Activated T-cell treated with anti-CD3 and anti-CD28 coated beads for 4 hours (primary cell): ENCODE measurements at regions not wholly inside any gene's neighbourhood (a gene's known extent, or its start where the extent isn't known, plus 50 kb on each side); places are given as distances from the start of the nearest gene placed in this dataset.

ENCODE experiments used
- DNase-seq: peaks from one replicate; pipeline ENCODE4 v3.0.0-alpha.2; 2020

DNA sequence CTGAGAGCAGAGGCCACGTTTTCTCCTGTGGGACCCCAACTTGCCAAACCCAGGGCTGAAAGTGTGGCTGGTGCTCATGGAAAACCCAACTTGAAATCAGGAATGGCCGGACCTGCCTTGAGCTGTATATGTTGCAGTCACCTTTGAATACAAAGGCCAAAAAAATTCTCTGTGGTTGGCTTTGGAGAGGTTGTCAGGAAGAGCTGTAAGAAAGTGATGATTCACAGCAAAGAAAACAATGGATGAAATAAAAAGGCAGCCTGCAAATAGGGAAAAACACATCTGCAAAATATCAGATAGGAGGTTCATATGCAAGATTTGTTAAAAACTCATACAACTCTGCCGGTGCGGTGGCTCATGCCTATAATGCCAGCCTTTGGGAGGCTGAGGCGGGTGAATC, 715.8 kb downstream of the UQCRFS1 start:
- no peak for DNase-seq

DNA sequence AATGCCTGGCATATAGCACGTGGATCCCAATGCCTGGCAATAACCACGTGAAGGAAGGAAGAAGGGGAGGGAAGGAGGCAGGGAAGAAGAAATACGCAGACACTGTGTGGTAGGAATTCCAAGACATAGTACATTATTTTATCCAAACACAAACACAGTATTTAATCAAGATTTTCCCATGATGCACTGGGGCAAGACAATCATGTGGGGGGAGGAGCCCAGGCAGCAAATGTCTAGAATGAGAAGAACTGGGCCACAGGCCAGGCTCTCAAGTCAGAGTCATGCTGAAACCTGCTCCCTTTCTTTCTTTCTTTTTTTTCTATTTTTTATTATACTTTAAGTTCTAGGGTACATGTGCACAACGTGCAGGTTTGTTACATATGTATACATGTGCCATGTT, 717.9 kb downstream of the UQCRFS1 start:
- DNase-seq = no peak

DNA sequence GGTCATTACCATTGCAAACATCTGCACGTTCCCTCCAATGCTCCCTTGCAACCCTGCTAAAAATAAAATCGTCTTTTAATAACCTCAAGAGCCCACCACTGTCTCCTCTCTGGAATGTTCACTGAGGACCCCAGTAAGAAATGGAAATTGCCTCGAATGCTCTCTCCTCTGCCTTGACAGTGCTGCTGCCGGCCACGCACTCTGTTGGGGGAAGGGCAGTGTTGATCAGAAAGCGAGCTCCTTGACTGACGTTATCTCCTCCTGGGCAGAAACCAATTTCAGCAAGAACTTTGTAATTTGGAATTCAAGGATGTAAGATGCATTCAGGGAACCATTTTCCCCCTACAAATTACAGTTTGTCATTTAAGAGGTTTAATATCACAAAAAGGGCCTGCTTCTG, 718.5 kb downstream of the UQCRFS1 start:
- no peak for DNase-seq

DNA sequence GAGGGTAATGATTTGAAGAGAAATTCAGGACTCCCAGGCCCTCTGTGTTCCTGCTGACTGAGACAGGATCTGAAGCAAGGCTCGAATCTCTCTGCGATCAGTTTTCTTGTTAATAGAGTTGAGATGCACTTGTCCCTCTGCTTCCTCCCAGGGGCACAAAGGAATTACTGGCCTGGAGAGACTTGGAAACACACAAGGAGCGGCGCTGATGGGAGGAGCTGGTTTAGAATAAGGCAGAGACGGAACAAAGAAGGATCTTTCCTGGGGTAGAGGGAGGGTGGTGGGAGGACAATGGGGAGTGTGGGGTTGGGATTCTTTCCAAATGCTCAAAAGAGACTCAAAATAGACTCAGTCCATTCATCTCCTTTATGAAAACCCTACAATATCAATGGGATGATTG, 719.1 kb downstream of the UQCRFS1 start:
- no peak for DNase-seq

DNA sequence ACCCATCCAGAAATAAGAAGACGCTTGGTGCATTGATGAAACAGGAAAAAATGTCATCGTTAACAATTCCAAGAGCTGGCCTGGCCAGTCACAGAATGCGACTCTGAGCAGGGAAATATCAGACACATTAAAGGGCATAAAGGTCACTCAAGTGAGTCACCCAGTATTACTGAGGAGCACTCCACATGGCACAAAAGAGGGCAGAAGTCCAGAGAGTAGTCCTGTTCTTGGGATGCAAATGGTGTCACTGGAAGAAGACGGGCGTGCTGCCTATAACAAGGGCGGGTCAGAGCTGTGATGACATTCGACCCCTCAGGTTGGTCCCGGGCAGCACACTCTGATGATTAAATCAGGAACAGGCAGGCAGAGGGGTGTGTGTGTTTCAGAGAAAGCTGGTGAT, 720.3 kb downstream of the UQCRFS1 start:
- no peak for DNase-seq

DNA sequence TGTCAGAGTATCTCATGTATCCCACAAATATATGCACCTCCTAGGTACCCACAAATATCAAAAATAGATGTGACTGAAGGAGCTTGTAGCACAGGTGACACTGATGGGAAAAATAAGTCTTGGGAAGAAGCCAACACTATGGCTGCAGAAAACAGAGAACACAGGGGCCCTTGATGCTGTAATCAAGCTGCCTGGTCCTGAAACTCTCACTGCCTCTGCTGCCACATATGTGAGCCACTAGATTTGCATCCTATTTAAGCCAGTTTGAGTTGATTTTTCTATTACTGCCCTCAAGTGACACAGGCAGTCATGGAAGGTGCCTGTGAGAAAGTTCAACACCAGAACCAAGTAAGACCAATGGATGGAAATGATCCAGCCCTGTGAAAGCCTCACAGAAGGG, 720.8 kb downstream of the UQCRFS1 start:
- no peak for DNase-seq

DNA sequence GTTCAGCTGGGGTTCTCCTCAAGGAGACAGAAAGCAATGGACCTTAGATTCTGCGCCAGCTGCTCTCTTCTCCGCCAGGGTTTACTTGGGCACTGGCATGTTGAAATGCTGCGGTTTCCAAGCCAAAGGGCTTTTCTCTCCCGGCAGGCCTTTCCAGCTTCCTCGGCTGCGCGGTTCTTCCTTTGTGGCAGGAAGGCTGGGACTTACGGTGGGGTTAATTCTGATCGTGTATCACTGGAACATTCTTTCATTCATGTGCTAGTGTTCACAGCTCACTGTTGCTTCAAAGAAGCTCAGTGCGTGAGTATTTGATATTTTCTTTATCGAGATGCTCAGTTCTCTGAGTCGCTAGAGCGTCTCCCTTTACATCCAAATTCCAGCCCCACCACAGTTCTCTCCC, 723.2 kb downstream of the UQCRFS1 start:
- no peak for DNase-seq

DNA sequence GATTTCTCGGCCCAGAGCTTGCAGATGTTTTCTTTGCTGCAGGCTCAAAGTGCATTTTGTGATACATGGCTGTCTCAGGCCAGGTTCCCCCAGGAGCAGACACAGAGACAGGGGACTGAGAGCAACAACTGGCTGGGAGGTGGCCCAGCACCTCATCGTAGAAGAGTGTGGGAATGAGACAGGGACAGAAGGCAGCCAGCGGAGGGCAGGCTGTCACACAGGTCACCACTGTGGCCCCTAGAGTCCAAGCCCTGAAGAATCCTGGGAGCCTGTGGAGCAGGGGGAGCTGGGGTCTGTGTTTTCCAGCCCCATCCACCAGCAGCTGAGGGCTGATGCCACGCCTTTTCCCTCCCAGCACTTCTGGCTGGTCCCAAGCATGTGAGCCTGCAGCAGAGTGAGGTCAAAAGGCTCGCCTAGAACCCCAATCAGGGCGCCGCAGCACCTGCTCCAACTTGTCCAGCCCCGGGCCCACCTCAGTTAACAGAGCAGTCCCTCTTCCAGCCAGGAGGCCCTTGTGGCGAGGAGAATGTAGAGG, 723.8 kb downstream of the UQCRFS1 start:
- DNase-seq = no peak

DNA sequence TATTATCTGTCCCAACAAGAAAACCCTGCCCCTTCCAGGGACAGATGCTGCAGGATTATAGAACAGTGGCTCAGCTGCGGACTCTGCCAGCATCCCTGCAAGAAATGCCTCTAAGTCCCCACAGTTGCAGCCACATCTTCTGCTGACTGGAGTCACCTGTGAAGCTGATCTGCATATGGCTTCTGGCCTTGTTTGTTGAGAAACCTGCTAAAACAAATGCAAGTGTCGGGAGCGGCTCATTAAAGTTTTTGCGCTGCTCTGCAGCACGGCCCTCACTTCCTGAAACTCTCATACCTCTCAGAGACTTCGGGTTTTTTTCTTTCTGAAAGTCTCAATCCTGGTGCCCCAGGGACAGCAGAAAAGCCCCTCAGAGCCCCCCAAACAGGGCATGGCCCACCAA, 725.0 kb downstream of the UQCRFS1 start:
- no peak for DNase-seq

DNA sequence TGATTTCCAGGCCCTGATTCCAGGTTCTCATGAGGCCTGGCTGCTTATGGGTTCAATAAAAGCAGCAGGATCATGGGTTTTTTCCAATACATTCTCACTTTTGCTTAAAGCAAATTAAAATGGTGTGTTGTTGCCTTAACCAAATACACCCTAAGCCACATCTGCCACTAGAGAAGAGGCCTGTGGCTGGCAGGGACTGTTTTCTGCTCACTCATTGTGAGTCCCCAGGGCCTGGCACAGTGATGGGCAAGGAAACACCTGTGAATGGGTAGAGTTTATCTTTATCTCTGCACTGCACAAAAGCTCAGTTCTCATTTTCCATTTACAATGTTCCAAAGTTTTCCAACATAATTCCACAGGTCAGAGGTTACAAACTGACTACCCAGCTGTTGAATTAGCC, 726.0 kb downstream of the UQCRFS1 start:
- DNase-seq = no peak

DNA sequence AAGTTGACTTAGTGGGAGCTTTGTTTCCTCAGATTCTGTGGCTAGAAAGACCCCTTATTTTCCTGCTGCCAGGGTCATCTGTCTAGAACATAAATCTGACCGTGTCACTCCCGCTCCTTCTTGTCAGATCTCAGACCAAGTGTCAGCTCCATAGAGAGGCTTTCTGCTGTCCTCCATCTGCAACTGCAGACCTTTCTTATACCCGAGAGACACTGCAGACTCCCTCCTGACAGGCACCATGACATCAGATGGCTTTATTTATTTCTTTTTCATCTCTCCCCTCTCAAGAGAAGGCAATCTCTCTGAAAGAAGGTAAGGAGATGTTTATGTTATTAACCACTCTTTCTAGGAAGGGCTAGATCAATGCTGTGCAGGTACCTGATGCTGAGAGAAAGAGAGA, 726.5 kb downstream of the UQCRFS1 start:
- no peak for DNase-seq

DNA sequence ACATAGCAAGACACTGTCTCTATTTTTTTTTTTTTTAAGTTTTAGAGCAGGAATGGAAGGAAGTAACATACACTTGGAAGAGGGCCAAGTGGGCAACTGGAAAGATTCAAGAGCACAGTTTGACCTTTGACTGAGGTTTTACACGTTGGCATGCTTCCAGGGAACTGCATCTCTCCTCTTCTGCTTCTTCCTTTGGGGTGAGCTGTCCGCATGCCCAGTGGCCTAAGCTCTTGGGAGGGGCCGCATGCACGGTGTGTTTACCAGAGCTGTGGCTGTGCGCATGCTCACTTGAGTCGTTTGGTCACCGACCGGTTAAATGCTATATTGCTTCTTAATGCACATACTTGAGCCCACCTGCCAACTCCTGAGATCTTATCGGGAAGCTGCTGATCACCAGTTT, 727.7 kb downstream of the UQCRFS1 start:
- DNase-seq = no peak

DNA sequence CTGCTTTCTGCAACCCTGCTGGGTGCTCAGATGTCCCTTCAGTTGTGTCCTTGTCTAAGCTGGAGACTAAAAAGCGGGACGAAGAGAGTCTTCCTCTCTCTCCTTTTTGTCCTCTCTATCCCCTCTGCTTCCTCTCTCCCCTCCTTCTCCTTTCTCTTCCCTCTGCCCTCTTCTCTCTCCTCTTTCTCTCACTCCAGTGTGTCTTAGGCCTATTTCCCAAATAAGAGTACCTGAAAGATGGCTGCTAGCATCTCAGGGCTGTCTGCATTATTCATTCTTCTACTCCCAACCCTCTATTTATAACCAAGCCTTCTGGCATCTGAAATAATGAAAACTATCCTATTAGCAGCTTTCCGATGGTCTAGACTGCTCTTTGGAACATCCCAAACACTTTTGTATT, 729.8 kb downstream of the UQCRFS1 start:
- no peak for DNase-seq

DNA sequence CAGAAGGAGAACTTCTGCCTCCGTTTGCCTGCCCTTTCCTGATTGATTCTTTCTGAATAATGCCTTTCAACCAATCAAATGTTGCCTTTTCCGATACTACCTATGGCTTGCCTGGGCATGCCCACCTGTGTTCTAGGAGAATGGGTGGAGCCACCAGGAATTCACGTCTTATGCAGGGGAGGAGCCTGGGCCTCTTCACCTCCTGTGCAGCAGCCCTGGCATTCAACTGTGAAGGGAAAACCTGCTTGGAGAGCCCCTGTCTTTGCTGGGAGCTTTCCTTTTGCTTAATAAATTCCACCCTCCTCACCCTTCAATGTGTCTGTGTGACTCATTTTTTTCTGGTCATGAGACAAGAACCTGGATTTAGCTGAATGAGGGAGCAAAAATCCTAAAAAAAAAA, 730.7 kb downstream of the UQCRFS1 start:
- DNase-seq = no peak

DNA sequence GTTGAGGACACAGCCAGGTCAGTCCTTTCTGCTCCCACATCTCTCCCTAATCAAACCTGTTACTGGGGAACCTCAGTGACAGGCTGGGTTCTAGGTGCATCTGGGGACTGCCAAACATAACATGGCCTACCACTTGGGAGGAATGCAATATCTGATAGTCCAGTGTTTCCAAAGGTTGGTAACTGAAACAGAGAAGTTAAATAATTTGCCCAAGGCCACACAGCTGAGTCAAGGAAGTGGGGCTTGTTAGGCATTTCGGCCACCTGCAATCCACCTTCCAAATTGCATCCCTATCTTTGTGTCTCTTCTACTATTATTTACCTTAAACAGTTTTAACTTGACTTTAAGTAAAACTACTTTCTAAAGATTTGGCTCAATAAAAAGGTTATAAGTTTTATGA, 731.3 kb downstream of the UQCRFS1 start:
- DNase-seq = no peak

DNA sequence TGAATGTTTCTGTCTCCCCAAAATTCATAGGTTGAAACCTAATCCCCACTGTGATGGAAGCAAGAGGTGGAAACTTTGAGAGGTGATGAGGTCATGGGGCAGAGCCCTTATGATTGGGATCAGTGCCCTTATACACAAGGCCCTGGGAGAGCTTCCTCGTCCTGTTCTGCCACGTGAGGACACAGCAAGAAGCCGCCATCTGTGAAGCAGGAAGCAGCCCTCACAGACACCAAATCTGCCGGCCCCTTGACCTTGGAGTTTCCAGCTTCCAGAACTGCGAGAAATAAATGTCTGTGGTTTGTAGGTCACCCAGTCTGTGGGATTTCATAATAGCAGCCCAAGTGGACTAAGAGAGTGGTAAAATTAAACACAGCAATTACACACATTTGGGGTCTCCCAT, 737.4 kb downstream of the UQCRFS1 start:
- no peak for DNase-seq

DNA sequence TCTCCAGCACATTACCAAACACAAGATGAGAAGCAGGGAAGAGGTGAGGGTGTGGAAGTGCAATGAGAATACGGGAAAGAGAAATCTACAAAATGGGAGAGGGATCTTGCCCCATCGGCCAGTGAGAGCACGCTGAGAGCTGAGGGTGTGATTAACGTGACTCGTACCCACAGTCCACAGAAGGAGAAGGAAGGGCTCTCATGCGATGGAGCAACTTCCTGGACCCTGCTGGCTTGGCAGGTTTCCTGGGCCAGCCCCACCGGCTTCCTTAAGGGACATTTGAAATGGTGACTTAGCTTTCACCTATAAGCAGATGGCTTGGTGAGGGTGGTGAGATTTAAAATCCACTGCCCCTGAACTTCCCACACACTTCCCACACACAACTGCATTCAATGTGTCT, 740.1 kb downstream of the UQCRFS1 start:
- DNase-seq = no peak

DNA sequence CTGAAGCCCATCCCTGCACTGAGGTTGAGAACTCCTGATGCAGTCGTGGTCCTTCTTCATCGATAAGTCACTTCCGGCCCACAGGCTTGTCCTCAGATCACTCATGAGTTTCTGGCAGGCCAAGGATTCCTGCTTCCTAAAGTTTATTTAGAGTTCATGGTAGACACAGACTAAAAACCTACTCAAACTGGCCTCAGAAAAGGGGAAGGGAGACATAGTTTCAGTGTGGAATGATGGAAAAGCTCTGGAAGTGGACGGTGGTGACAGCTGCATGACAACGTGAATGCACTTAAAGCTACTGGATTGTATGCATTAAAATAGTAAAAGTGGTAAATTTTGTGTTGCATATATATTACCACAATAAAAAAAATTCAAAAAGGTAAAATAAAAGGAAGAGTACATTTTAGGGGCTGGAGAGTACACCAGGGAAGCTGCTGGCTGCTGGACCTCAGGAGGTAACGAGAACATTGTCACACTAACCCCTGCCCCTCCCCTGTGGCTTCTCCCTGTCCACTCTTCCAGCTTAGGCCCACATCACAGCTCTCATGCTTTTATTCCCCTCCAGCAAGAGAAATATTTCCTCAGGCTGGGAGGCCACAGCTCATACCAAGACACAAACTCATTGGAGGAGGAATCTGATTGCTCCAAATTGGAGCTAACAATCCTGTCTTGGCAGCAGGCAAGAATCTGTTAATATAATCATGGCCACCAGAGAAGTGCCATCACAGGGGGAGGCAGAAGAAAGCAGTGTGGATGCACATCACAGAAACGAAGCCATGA, 741.0 kb downstream of the UQCRFS1 start:
- DNase-seq = no peak

DNA sequence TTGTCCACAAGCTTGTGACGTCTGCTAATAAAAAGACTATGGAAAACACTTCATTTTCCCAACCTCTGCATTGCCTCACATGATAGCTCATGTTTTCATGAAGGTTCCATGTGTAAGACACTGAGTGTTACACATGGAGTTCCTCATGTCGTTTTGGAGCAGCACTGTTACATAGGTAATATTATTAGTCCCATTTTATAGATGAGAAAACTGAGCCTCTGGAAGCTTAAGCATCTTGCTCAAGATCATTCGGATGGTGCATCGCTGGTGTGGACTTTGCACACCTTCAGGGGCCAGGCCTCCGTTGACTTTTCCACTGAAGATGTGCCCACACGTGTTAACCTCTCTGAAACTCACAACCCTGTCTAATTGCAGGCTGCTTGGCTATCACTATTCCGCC, 743.4 kb downstream of the UQCRFS1 start:
- no peak for DNase-seq

DNA sequence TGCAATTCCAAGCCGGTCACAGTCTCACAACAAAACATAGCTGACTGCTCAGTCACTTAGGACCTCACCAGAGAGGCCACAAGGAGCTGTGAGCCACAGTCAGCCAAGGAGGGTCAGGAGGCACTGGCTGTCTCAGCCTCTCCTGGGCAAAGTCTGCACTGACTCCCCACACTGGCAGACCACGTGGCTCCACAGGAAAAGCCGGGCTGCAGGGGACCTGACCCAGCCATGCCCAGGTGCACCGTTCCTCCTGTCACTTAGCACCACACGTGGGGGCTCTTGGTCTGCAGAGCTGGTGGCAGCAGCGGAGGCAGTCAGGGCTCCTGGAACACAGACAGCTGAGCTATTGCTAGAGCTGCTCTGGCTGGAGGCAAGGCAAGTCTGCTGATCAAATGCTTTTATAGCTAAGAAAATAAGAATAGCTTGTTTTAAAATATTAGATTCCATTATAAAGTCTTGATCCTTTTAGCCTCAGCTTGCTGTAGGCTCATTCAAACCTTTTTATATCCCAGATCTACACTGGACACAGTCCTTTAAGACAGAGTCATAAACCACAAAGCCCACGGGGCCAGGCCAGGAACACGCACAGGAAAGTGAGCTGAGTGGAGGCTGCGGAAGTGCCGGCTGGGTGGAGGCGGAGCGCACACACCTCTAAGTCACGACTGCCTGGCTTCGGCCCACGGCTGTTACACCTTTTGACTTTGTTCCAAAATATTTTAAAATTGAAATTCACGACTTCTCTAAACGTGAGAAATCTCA, 744.1 kb downstream of the UQCRFS1 start:
- no peak for DNase-seq

DNA sequence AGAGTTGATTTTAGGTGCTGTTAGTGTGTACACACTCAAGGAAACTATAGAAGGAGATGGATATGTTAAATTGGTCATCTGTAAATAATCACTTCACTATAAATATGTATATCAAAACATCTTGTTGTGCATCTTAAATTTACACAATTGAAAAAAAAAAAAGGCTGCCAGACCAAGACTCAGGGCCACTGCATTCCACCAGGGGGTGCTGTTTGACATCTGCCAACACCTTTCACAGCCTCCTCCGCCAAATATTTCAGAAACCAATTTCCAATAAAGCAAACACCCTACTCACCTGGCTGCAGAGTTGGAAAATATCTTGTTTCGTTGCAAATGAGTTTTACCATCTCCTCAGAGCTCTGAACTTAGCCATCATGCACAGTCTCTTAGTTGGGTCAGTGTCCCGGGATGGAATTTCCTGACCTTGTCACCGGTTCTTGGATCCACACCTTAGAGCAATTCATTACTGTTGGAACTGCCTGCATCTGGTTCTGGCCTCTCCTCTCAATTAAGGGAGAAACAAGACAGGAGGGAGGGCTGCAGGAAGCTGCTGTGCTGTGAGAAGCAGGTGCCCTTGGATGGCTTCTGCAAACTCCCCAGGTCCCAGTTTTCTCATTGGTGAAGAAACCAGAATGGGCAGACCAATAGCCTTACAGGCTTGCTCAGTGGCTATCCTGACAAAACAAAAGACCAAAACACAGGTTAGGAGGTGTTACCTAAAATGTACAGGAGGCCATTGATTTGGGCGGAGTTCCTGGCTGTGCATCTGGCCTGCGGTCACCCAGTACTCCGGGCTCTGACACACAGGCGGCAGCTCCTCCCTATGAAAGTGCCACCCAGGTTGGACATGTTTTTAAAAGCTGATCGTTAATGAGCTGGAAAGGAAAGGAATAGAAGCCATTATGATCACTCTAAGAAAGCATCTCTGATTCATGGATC, 746.6 kb downstream of the UQCRFS1 start:
- peak; percentile 40 for DNase-seq

DNA sequence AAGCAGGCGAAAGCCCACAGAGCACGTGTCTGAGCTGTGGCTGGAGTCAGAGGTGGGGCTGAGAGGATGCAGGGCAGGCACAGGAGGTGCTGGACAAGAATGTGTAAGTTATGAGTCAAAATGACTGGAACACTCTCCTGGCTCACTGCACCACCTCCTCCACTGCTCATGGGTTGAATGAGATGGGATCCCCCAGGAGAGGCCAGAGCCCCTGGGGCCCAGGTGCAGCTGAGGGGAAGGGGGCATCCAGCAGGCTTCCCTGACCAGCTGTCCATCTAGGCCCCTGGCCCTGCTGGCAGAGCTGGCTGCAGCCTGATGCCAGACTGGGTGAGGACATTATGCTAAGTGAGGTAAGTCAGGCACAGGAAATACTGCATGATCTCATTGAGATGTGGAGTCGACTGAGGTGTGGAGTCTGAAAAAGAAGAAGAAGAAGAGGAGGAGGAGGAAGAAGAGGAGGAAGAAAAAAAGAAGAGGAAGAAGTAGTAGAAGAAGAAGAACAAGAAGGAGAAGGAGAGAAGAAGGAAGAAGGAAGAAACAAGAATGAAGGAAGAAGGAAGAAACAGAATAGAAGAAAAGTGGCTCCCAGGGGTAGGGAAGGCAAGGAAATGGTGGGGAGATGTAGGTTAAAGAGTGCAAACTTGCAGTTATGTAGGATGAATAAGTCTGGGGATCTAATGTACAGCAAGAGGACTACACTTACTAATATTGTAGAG, 747.4 kb downstream of the UQCRFS1 start:
- no peak for DNase-seq
